HepG2 (cell line): ENCODE measurements at regions not wholly inside any gene's neighbourhood (a gene's known extent, or its start where the extent isn't known, plus 50 kb on each side); places are given as distances from the start of the nearest gene placed in this dataset.

Experiments used
- ATAC-seq: fragments of 200-7000 bp; cut with Tn5 transposase; 3 replicates; pipeline ENCODE4 v1.9.1; 2020; ENCODE audit warnings: mild to moderate bottlenecking, moderate library complexity
- BruUV-seq: library from RNA; stranded (reverse); fragments of 400-500 nt; replicated peaks from 2 replicates; lab custom pipeline; 2021; lab: Mats Ljungman, UMichigan
- CTCF ChIA-PET: fragments of 300-600 bp; formaldehyde crosslinking; extraction: SDS; loops from one replicate; lab custom pipeline; 2021; ENCODE audit warnings: low total read pairs, inconsistent platforms, low intra/inter-chr PET ratio; lab: Yijun Ruan, JAX
- POLR2A ChIA-PET: fragments of 350-600 bp; sonication (Branson Sonifier 250); formaldehyde crosslinking; loops from one replicate; lab custom pipeline; 2020; ENCODE audit warnings: antibody characterized with exemption, inconsistent platforms; lab: Yijun Ruan, JAX
- DNase-seq: peaks from one replicate; pipeline ENCODE4 v3.0.0-alpha.2; 2015; ENCODE audit warnings: low spot score
- FAIRE-seq: peaks from 3 replicates; lab custom pipeline; 2011; peaks lifted over from hg19 to GRCh38; lab: Jason Lieb, UNC
- H2AFZ ChIP-seq: one replicate; pipeline ENCODE4 v1.6.1; 2011; ENCODE audit warnings: low read length, inconsistent platforms
- H3K27ac ChIP-seq: fragments of 300-600 bp; 3 replicates; pipeline ENCODE4 v1.8.0; 2011; ENCODE audit warnings: mixed run types, mild to moderate bottlenecking, mixed read lengths, low read length, inconsistent platforms; ENCODE audit not compliant: insufficient read depth; ENCODE audit errors: extremely low read length
- H3K27me3 ChIP-seq, 2 experiments: fragments of 200-600 bp in 1 of 2; 2 replicates in 1 of 2; 3 replicates in 1 of 2; pipeline versions ENCODE4 v1.6.0 to v1.8.0; 2011; ENCODE audit warnings: low read length in 2 of 2, mild to moderate bottlenecking in 2 of 2, moderate library complexity in 2 of 2, inconsistent platforms in 1 of 2; ENCODE audit not compliant: insufficient read depth in 2 of 2, control insufficient read depth in 1 of 2
- H3K36me3 ChIP-seq, 2 experiments: fragments of 200-600 bp in 1 of 2; replicated peaks in 1 of 2; 2 replicates in 1 of 2; 3 replicates in 1 of 2; pipeline versions ENCODE4 v1.5.1 to v1.8.0; 2011; ENCODE audit warnings: low read length in 2 of 2, inconsistent platforms in 1 of 2; ENCODE audit not compliant: insufficient read depth in 2 of 2, control insufficient read depth in 1 of 2
- H3K4me1 ChIP-seq: 2 replicates; pipeline ENCODE4 v1.5.1; 2012; ENCODE audit warnings: low read length, inconsistent platforms; ENCODE audit not compliant: insufficient read depth
- H3K4me2 ChIP-seq: 2 replicates; pipeline ENCODE4 v1.6.0; 2011; ENCODE audit warnings: low read depth, low read length, inconsistent platforms
- H3K4me3 ChIP-seq, 3 experiments: fragments of 200-600 bp in 1 of 3; sonication (generic), shearing (Covaris generic) in 1 of 3; replicated peaks in 1 of 3; 2 replicates each; pipeline ENCODE4 v1.5.1; 2011 to 2016; ENCODE audit warnings: low read length in 3 of 3, inconsistent platforms in 2 of 3, low read depth in 2 of 3, mild to moderate bottlenecking in 2 of 3, control low read depth in 1 of 3, mixed read lengths in 1 of 3; ENCODE audit not compliant: insufficient read depth in 1 of 3
- H3K79me2 ChIP-seq: one replicate; pipeline ENCODE4 v1.6.1; 2011; ENCODE audit warnings: low read length, inconsistent platforms; ENCODE audit not compliant: insufficient read depth
- H3K9ac ChIP-seq: 2 replicates; pipeline ENCODE4 v1.6.0; 2011; ENCODE audit warnings: mild to moderate bottlenecking, low read depth, low read length, inconsistent platforms; ENCODE audit not compliant: insufficient read depth
- H3K9me3 ChIP-seq: 2 replicates; pipeline ENCODE4 v1.5.1; 2012; ENCODE audit warnings: mild to moderate bottlenecking, low read length
- H4K20me1 ChIP-seq: 2 replicates; pipeline ENCODE4 v1.6.0; 2011; ENCODE audit warnings: inconsistent platforms, mild to moderate bottlenecking, low read length, moderate library complexity; ENCODE audit not compliant: insufficient read depth
- CHD2 ChIP-seq: IDR thresholded peaks from 2 replicates; pipeline ENCODE4 v1.6.1; 2011; ENCODE audit warnings: low read depth, low read length, improper control_type of control experiment
- HNRNPH1 ChIP-seq: fragments of 200-400 bp; formaldehyde crosslinking; optimal IDR thresholded peaks from 2 replicates; pipeline ENCODE3; 2017; ENCODE audit warnings: mild to moderate bottlenecking, low read depth, low read length
- MAF1 ChIP-seq: sonication (generic); formaldehyde crosslinking; IDR thresholded peaks from 2 replicates; pipeline ENCODE4 v1.5.0; 2020; ENCODE audit warnings: missing genetic modification reagents, borderline replicate concordance
- NBN ChIP-seq: fragments of 450-650 bp; conservative IDR thresholded peaks from 2 replicates; pipeline ENCODE4 v1.6.1; 2017
- NFE2 ChIP-seq: sonication (generic); formaldehyde crosslinking; IDR thresholded peaks from 2 replicates; pipeline ENCODE4 v1.4.0; 2020; ENCODE audit warnings: missing genetic modification reagents
- ONECUT2 ChIP-seq: sonication (generic); formaldehyde crosslinking; IDR thresholded peaks from 2 replicates; pipeline ENCODE4 v1.4.0; 2020; ENCODE audit warnings: missing genetic modification reagents
- SRY ChIP-seq: sonication (generic); formaldehyde crosslinking; IDR thresholded peaks from 2 replicates; pipeline ENCODE4 v1.8.0; 2022; ENCODE audit warnings: mild to moderate bottlenecking, missing genetic modification reagents
- SSRP1 ChIP-seq: IDR thresholded peaks from 2 replicates; pipeline ENCODE4 v1.6.1; 2016; ENCODE audit warnings: control low read depth
- WGBS: methylation state at CpG from one replicate; pipeline ENCODE4 v1.1.6; 2017; ENCODE audit warnings: low lambda C conversion rate; 5-methylcytosine and 5-hydroxymethylcytosine counted together
- in situ Hi-C: cut with HindIII; loops from 2 replicates; pipeline ENCODE4 v1.10.0; 2017; ENCODE audit warnings: low pct_unique_long_range_greater_than_20kb; ENCODE audit not compliant: extremely low pct_ligation_motif_present
- intact Hi-C: fragments of 100-400 bp; cut with micrococcal nuclease; formaldehyde crosslinking; loops from one replicate; pipeline ENCODE4 v1.10.0; 2022; ENCODE audit not compliant: unreplicated experiment
- TF ChIP-seq, protein P1 (sequence below): sonication (generic); formaldehyde crosslinking; IDR thresholded peaks from 2 replicates; pipeline ENCODE4 v1.4.0; 2020; ENCODE audit warnings: missing genetic modification reagents
- TF ChIP-seq, protein P2 (sequence below): sonication (generic); formaldehyde crosslinking; IDR thresholded peaks from 2 replicates; pipeline ENCODE4 v1.4.0; 2020; ENCODE audit warnings: mild to moderate bottlenecking, missing genetic modification reagents

DNA sequence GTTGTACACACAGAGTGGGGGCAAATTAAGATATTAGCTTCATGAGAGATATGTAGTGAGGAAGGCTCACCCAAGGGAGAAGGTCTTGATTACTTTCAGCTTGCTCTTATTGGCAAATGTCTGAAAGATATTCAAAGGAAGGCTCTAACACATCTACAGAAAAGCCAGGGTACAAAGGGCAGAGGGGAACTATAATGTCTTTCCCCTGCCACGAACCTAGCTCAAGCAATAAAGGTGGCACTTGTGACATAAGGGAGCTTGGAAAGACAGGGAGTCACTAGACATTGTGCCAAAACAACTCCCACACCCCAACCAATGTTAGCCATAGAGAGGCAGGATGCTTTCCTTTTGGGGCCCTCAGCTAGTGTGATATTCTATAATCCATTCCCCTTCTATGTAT, 52.2 kb upstream of the SOX9 start:
- H3K9me3 ChIP-seq: no peaks in the 10 kb centered on the region
- BruUV-seq: no TSS peak
- no peak overlapping the region for H3K4me3 ChIP-seq
- no peak overlapping the region for H3K27ac ChIP-seq
- no peak overlapping the region for H2AFZ ChIP-seq
- no peak for ATAC-seq
- FAIRE-seq: no peak
- in situ Hi-C loops: no loop called here
- no peak overlapping the region for H3K9ac ChIP-seq
- no peaks in the 10 kb centered on the region for H3K79me2 ChIP-seq
- H3K36me3 ChIP-seq: no peaks in the 10 kb centered on the region
- ChIA-PET CTCF (no interaction called here), POLR2A (no interaction called here)
- WGBS: 6% methylated on average over 1 of the region's 1 CpG
- H4K20me1 ChIP-seq: no peaks in the 10 kb centered on the region
- H3K4me2 ChIP-seq: no peak overlapping the region
- no peak for DNase-seq
- H3K4me1 ChIP-seq: peaks cover 8% of the 10 kb centered on the region; the same call in 1 of the 2 replicates
- H3K27me3 ChIP-seq: peaks cover 0 to 9% of the 10 kb centered on the region in 2 experiments; a peak in 2 of 5 replicates
- intact Hi-C loops: no loop called here
- no peak for TF ChIP-seq SSRP1 (CRISPR knock-in tag)
- TF ChIP-seq CHD2: no peak
- TF ChIP-seq NBN: no peak
- TF ChIP-seq, protein P1, sequence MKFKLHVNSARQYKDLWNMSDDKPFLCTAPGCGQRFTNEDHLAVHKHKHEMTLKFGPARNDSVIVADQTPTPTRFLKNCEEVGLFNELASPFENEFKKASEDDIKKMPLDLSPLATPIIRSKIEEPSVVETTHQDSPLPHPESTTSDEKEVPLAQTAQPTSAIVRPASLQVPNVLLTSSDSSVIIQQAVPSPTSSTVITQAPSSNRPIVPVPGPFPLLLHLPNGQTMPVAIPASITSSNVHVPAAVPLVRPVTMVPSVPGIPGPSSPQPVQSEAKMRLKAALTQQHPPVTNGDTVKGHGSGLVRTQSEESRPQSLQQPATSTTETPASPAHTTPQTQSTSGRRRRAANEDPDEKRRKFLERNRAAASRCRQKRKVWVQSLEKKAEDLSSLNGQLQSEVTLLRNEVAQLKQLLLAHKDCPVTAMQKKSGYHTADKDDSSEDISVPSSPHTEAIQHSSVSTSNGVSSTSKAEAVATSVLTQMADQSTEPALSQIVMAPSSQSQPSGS (CRISPR knock-in tag): no peak
- no peak for TF ChIP-seq MAF1 (CRISPR knock-in tag)
- TF ChIP-seq, protein P2, sequence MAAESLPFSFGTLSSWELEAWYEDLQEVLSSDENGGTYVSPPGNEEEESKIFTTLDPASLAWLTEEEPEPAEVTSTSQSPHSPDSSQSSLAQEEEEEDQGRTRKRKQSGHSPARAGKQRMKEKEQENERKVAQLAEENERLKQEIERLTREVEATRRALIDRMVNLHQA (CRISPR knock-in tag): no peak
- no peak for TF ChIP-seq NFE2 (CRISPR knock-in tag)
- no peak for TF ChIP-seq SRY (CRISPR knock-in tag)
- TF ChIP-seq HNRNPH1: no peak
- no peak for TF ChIP-seq ONECUT2 (CRISPR knock-in tag)
